NCI-H2196 treated with DMSO at 0.1 percent for 48 hours (cell line): ENCODE measurements at regions not wholly inside any gene's neighbourhood (a gene's known extent, or its start where the extent isn't known, plus 50 kb on each side); places are given as distances from the start of the nearest gene placed in this dataset.

ENCODE experiments used
- DNase-seq: peaks from one replicate; lab custom pipeline; 2025; ENCODE audit not compliant: unreplicated experiment; lab: John Stamatoyannopoulos, UW

- no peak for DNase-seq
Observed at GRCh38 chr13:76379341-76380105, 506.7 kb downstream of the KCTD12 start.

- DNase-seq, result no peak
Observed at GRCh38 chr13:76378767-76379166, 507.4 kb downstream of the KCTD12 start.

- no peak for DNase-seq
Observed at GRCh38 chr13:76363682-76364289, 522.4 kb downstream of the KCTD12 start.

GRCh38 chr13:76361868-76362267 is 524.3 kb downstream of the KCTD12 start:
- no peak for DNase-seq

- no peak for DNase-seq
Observed at GRCh38 chr13:76351541-76352229, 534.5 kb downstream of the KCTD12 start.

- DNase-seq, result no peak
Observed at GRCh38 chr13:76350399-76350798, 535.8 kb downstream of the KCTD12 start.

- no peak for DNase-seq
Observed at GRCh38 chr13:76349700-76350099, 536.5 kb downstream of the KCTD12 start.

GRCh38 chr13:76339649-76340048 is 546.6 kb downstream of the KCTD12 start:
- no peak for DNase-seq

- DNase-seq, result no peak
Observed at GRCh38 chr13:76338003-76338402, 548.2 kb downstream of the KCTD12 start.

GRCh38 chr13:76336889-76337844 is 549.0 kb downstream of the KCTD12 start:
- DNase-seq, result no peak

- DNase-seq, result no peak
Observed at GRCh38 chr13:76335463-76335862, 550.7 kb downstream of the KCTD12 start.

GRCh38 chr13:76331943-76332712 is 554.1 kb downstream of the KCTD12 start:
- DNase-seq, result no peak

GRCh38 chr13:76330761-76331160 is 555.4 kb downstream of the KCTD12 start:
- no peak for DNase-seq

- DNase-seq, result no peak
Observed at GRCh38 chr13:76329866-76330580, 556.2 kb downstream of the KCTD12 start.

- DNase-seq, result no peak
Observed at GRCh38 chr13:76329004-76329403, 557.2 kb downstream of the KCTD12 start.

GRCh38 chr13:76326343-76326742 is 559.9 kb downstream of the KCTD12 start:
- no peak for DNase-seq

GRCh38 chr13:76319921-76320320 is 566.3 kb downstream of the KCTD12 start:
- no peak for DNase-seq

GRCh38 chr13:76316998-76317527 is 569.1 kb downstream of the KCTD12 start:
- DNase-seq, result no peak

GRCh38 chr13:76314495-76314894 is 571.7 kb downstream of the KCTD12 start:
- no peak for DNase-seq
